Epidermal melanocyte (primary cell): ENCODE measurements at regions not wholly inside any gene's neighbourhood (a gene's known extent, or its start where the extent isn't known, plus 50 kb on each side); places are given as distances from the start of the nearest gene placed in this dataset.

ENCODE experiments used
- DNase-seq: peaks from one replicate; pipeline ENCODE4 v3.0.0; 2011; ENCODE audit warnings: low spot score; ENCODE audit not compliant: insufficient read length

DNA sequence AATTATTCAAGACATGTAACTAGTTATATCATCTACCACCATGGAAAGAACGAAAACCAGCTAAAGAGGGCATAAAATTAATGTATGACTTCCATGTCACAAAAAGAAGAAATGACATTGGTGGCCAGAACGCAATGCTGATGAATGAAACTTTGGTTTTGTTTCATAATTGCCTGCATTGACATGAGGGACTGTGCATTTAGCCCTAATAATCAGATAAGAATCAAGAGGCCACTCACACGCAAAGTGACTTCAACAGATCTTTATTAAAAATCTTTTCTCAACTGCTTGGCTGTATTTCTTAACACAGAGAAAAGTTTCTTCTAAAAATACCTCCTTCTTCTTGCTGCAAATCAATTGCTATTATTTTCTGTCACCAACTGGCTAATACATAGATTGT, 184.7 kb upstream of the RUNX1 start:
- no peak for DNase-seq

DNA sequence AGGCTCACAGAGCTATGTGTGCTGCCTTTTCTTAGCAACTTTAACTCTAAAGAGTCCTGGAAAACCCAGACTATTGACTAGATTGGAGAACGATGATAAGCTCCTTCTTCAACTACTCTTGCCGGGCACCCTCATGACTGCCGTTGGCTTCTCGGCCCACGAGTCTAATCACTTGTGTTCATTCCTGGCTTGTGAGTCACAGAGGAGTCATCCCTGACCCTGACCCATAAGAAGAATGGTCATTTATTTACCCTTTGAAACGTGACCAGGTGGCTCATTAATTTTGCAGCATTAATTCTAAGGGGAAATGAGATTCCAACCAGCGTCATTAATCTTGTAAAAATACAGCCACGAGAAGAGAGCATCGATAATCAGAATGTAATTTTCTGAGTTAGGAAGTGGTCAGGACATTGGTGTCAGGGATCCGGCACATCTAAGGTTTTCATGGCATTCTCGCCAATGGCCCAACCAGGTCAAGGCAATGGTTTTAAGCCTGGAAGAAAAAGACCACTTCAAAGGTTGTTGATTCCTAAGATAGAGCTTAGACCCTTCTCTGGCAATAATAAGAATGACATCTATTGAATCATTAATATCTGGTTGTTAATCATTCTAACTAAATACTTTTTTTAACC, 183.6 kb upstream of the RUNX1 start:
- no peak for DNase-seq

- DNase-seq = no peak
Measured at GRCh38 chr21:35231090-35231489, 182.0 kb upstream of the RUNX1 start.

GRCh38 chr21:35229290-35229689, 180.2 kb upstream of the RUNX1 start:
- DNase-seq = no peak

- DNase-seq = no peak
Measured at GRCh38 chr21:35227786-35228185, 178.7 kb upstream of the RUNX1 start.

DNA sequence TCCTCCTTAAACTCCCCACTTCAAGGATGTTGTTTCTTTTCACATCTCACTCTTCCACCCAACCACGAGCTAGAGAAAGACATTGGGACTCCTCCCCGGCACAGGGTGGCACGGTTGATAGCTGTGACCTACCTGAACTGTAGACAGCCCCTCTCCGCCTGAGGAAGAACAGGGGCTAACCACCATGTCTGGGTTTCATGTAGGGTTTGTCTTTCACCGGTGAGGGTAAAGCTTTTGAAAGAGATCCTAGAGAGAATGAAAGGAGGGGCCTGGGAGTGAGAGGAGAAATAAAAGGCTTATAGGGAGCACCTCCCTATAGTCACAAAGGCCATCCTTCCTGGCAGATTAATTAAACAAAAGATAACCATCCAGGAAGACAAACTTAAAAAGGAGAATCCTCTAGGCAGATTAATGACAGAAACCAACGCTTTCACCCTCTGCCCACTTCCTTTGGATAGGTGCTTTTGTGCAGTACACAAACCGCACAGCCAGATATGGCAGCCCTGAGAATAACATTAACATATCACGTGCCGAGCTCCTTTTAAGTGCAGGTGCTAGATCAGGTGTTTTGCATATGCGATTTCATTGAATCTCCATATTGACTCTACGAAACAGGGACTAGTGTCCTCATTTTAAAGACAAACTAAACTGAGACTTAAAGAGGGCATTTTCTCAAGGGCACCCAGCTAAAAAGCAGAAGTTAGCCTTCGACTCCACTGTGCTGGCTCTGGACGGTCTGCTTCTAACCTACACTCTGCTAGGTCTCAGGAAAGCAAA, 178.1 kb upstream of the RUNX1 start:
- DNase-seq = no peak

- no peak for DNase-seq
Measured at GRCh38 chr21:35226328-35226727, 177.2 kb upstream of the RUNX1 start.

- DNase-seq = no peak
Measured at GRCh38 chr21:35225573-35225972, 176.5 kb upstream of the RUNX1 start.

GRCh38 chr21:35223480-35224156, 174.5 kb upstream of the RUNX1 start:
- DNase-seq = no peak

GRCh38 chr21:35222541-35222941, 173.4 kb upstream of the RUNX1 start:
- DNase-seq = no peak

DNA sequence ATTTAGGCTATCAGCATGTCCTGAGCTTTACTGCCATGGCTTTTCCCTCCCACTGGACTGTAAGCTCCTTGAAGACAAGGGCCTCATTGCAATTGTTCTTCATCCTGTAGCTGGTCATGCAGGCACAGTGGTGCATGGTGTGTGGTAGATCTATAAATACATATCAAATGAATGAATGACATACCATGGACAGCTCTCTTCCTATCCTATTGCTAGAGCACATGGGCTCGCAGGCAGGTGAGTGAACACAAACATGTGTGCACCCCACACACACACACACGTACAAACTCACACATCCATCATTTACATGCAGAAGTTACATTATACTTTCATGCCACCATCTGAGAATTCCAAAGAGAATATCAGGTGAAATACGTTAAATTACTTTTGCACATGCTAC, 172.9 kb upstream of the RUNX1 start:
- no peak for DNase-seq

DNA sequence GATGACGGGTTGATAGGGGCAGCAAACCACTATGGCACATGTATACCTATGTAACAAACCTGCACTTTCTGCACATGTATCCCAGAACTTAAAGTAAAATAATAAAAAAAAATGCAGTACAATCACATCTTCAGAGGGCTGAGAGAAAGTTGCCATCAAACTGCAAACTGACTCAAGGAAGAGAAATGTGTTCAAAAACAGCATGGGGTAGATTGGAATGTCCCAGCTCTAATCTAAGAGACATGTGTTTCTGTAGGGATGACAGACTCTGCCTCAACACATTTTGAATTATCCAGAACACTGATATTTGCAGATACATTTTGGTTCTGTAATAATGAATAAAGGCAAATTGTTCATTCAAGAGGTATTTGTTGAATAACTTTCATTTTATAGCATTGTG, 171.2 kb upstream of the RUNX1 start:
- no peak for DNase-seq

- DNase-seq = no peak
Measured at GRCh38 chr21:35219719-35220118, 170.6 kb upstream of the RUNX1 start.

- DNase-seq = no peak
Measured at GRCh38 chr21:35219291-35219690, 170.2 kb upstream of the RUNX1 start.

DNA sequence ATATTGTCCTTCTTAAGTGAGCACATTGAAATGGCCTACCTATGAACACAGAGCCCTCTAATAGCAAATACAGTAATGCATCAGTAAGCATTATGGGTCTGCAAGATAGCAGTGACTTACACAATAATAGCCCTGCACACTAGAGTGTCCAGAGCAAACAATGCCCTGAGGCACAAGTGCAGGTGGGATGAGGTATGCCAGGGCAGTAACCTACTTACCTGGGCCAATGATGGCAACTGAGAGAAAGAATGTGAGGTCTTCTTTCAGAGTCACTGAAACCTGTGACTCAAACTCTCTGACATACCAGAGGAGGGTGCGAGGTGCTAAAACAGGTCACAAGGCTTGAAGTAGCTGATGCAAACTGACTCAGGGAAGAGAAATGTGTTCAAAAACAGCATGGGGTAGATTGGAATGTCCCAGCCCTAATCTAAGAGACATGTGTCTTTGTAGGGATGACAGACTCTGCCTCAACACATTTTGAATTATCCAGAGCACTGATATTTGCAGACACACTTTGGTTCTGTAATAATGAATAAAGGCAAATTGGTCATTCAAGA, 168.5 kb upstream of the RUNX1 start:
- DNase-seq = no peak

GRCh38 chr21:35216996-35217395, 167.9 kb upstream of the RUNX1 start:
- DNase-seq = no peak

GRCh38 chr21:35215870-35216269, 166.8 kb upstream of the RUNX1 start:
- no peak for DNase-seq

- DNase-seq = no peak
Measured at GRCh38 chr21:35212393-35213127, 163.5 kb upstream of the RUNX1 start.

GRCh38 chr21:35211782-35212181, 162.7 kb upstream of the RUNX1 start:
- no peak for DNase-seq

DNA sequence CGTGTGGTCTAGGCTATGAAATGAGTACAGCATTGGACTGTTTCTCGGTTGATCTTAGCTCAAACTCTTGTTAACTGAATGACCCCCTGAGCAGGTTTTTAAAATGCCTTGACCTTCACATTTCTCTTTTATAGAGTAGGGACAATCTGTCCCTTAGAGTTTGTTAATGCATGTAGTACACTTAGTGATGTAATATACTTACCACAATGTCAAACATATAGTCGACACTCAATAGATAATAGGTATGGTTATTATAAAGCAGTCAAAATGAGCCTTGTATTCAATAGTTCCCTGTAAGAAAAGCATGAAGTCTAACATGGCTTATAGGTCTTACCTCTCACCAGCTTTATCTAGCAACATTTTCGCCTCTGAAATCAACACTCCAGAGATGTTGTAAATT, 161.0 kb upstream of the RUNX1 start:
- no peak for DNase-seq

- no peak for DNase-seq
Measured at GRCh38 chr21:35208810-35209517, 159.9 kb upstream of the RUNX1 start.
